ENCODE measurements at regions not wholly inside any gene's neighbourhood (a gene's known extent, or its start where the extent isn't known, plus 50 kb on each side); places are given as distances from the start of the nearest gene placed in this dataset.

DNA sequence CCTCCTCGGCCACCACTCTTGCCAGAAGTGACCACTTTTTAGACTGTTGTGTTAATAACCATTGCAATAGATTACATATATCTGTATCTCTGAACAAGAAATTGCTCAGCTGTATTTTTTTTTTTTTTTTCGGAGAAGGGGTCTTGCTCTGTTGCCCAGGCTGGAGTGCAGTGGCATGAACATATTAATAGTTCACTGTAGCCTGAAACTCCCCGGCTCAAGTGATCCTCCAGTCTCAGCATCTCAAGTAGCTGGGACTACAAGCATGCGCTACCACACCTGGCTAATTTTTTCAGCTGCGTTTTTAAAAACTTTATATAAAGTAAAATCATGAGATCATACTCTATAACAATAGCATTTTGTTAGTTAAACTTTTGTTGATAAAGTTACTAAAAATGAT, 609.0 kb downstream of the ZNF385D start:
- no peak overlapping the region for H3K9ac ChIP-seq (ENCODE audit: low read depth, low read length)
- BruUV-seq (replicated peaks) = no TSS peak
- ChIA-PET POLR2A (ENCODE audit: unreplicated experiment) (no interaction called here), CTCF (no interaction called here)
- no peak overlapping the region for H4K5ac ChIP-seq (ENCODE audit: low read depth, low read length)
- H3K9me1 ChIP-seq (ENCODE audit: insufficient read depth, low read length) = no peaks in the 10 kb centered on the region
- H3K4me2 ChIP-seq (ENCODE audit: low read depth, low read length) = no peak overlapping the region
- no peak overlapping the region for H3K4ac ChIP-seq (ENCODE audit: low read depth, low read length)
- H3K18ac ChIP-seq (ENCODE audit: low read depth, low read length) = no peak overlapping the region
- H2AK5ac ChIP-seq (ENCODE audit: low read depth, low read length) = no peak overlapping the region
- in situ Hi-C loops (cut with MboI; ENCODE audit: low sequenced_read_pairs) = no loop called here
- no peaks in the 10 kb centered on the region for H4K20me1 ChIP-seq (ENCODE audit: insufficient read depth, low read length)
- H2BK120ac ChIP-seq (ENCODE audit: low read depth, low read length) = no peak overlapping the region
- no peak overlapping the region for H3K27ac ChIP-seq (ENCODE audit: insufficient read depth, low read length)
- no peaks in the 10 kb centered on the region for H3K79me1 ChIP-seq (ENCODE audit: low read depth in 1 of 2, low read length in 2 of 2)
- H4K91ac ChIP-seq (ENCODE audit: insufficient read depth, low read depth, low read length) = no peak overlapping the region
- H4K8ac ChIP-seq (ENCODE audit: low read depth in 2 of 2, low read length in 2 of 2) = no peak overlapping the region
- H2BK5ac ChIP-seq (ENCODE audit: low read depth, low read length, poor library complexity, severe bottlenecking) = no peak overlapping the region
- H2AK9ac ChIP-seq (replicated peaks; ENCODE audit: low read depth, low read length, poor library complexity) = no peak overlapping the region
- no peak overlapping the region for H3K14ac ChIP-seq (replicated peaks; ENCODE audit: low read depth, low read length)
- no peaks in the 10 kb centered on the region for H3K4me1 ChIP-seq (ENCODE audit: control insufficient read depth, insufficient read depth, low read length)
- no peaks in the 10 kb centered on the region for H3K9me3 ChIP-seq (ENCODE audit: control insufficient read depth, insufficient read depth, low read length)
- H2BK20ac ChIP-seq (ENCODE audit: low read depth, low read length) = no peak overlapping the region
- no peaks in the 10 kb centered on the region for H3K27me3 ChIP-seq (ENCODE audit: control insufficient read depth, insufficient read depth, low read length)
- no peak for TF ChIP-seq RAD21 (IDR thresholded peaks at IDR 0.05; ENCODE audit: low read length)
- no peak for TF ChIP-seq CHD1 (IDR thresholded peaks at IDR 0.05; ENCODE audit: low read depth, low read length)
- TF ChIP-seq RCOR1 (IDR thresholded peaks at IDR 0.05; ENCODE audit: insufficient replicate concordance, low read length) = no peak
- no peak for TF ChIP-seq POLR2A (IDR thresholded peaks at IDR 0.05; ENCODE audit: low read depth, low read length)
- TF ChIP-seq, protein P1, sequence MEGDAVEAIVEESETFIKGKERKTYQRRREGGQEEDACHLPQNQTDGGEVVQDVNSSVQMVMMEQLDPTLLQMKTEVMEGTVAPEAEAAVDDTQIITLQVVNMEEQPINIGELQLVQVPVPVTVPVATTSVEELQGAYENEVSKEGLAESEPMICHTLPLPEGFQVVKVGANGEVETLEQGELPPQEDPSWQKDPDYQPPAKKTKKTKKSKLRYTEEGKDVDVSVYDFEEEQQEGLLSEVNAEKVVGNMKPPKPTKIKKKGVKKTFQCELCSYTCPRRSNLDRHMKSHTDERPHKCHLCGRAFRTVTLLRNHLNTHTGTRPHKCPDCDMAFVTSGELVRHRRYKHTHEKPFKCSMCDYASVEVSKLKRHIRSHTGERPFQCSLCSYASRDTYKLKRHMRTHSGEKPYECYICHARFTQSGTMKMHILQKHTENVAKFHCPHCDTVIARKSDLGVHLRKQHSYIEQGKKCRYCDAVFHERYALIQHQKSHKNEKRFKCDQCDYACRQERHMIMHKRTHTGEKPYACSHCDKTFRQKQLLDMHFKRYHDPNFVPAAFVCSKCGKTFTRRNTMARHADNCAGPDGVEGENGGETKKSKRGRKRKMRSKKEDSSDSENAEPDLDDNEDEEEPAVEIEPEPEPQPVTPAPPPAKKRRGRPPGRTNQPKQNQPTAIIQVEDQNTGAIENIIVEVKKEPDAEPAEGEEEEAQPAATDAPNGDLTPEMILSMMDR (conservative IDR thresholded peaks at IDR 0.05; ENCODE audit: low read depth, low read length) = no peak
- no peak for TF ChIP-seq RFX5 (IDR thresholded peaks at IDR 0.05; ENCODE audit: low read depth, low read length)
- TF ChIP-seq CEBPB (IDR thresholded peaks at IDR 0.05; ENCODE audit: low read depth, low read length) = no peak
- H3K23ac ChIP-seq (ENCODE audit: low read depth, low read length) = no peak overlapping the region
- intact Hi-C loops (cut with micrococcal nuclease) = no loop called here
- no peak overlapping the region for H3K4me3 ChIP-seq (ENCODE audit: insufficient read depth, low read depth, low read length)
- no peak for ATAC-seq (ENCODE audit: low read depth)
- H3K56ac ChIP-seq (ENCODE audit: extremely low read depth, insufficient read depth, low read length) = no peak overlapping the region
- no CpG with 5 or more reads among the region's 5 CpGs for WGBS, 2 experiments (ENCODE audit: extremely low coverage in 2 of 2, insufficient read length in 1 of 2)
- H3K36me3 ChIP-seq (ENCODE audit: control insufficient read depth, insufficient read depth, low read length) = no peaks in the 10 kb centered on the region
- no peak overlapping the region for H2AFZ ChIP-seq (replicated peaks; ENCODE audit: low read length, poor library complexity)
- no peak overlapping the region for H2BK15ac ChIP-seq (ENCODE audit: low read depth, low read length)
- no peak for DNase-seq
- dilution Hi-C loops (cut with HindIII; ENCODE audit: low sequenced_read_pairs, unreplicated experiment) = no loop called here
